GM18873 (cell line): ENCODE measurements at regions not wholly inside any gene's neighbourhood (a gene's known extent, or its start where the extent isn't known, plus 50 kb on each side); places are given as distances from the start of the nearest gene placed in this dataset.
A peak's percentile ranks its signal among the peaks of the same experiment; 100 is the strongest.
"Not testable (repeated sequence)": the region's sequence is repeated elsewhere in the genome, so short reads cannot be mapped to it uniquely, and the experiment has no call there.

Experiments used
- ATAC-seq: cut with Tn5 transposase; IDR thresholded peaks from one replicate; pipeline ENCODE4 v1.9.1; 2021; ENCODE audit warnings: mild to moderate bottlenecking, moderate library complexity, moderate number of reproducible peaks; ENCODE audit not compliant: unreplicated experiment, low FRiP score

DNA sequence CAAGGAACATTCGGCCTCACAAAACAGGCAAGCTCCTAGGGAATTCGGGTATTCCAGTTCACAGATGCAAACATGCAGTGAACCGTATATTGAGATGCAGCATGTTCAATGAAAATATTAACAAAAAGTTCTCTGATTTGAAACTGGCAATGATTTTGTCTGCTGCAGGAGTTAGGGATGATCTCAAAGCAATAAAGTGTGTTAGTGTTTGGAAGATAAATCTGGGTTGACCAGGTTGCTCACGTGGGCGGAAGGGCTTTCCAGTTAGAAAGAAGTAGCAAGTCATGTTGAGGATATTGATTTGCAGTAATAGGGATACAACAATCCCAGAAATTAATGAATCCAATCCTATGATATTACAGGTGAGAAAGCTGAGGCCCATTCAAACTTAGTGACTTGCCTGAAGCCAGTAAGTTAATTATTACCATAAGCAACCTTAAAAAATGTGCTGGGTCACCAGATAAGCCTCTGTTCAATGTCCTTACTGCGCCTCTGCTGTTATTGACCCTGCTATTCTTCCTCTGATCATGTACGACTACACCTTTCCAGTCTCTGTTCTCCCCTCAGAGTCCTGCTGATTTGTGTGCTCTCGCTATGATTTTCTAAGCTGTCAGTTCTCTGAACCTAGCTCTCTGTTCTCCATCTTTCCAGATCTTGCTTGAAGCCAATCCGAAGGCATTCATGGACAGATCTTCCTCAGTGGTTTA, 370.8 kb downstream of the DSEL start:
- ATAC-seq: no peak

DNA sequence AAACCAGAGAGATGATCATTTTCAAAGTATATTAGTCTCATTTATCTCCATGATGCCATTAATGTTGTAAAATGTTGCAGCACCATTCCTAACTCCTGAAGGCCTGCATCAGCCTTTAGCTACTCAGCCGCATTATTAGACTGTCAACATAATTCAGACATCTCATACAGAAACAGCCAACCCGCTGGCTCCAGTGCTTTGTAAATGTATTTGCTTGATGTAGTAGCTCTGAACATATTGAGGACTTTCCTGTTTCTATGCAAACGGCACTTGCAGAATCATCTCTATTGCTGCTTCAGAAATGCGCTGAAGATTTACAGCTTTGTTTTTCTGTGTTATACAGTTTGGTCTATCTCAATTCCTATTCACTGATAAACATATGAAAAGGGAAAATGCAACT, 372.2 kb downstream of the DSEL start:
- no peak for ATAC-seq

DNA sequence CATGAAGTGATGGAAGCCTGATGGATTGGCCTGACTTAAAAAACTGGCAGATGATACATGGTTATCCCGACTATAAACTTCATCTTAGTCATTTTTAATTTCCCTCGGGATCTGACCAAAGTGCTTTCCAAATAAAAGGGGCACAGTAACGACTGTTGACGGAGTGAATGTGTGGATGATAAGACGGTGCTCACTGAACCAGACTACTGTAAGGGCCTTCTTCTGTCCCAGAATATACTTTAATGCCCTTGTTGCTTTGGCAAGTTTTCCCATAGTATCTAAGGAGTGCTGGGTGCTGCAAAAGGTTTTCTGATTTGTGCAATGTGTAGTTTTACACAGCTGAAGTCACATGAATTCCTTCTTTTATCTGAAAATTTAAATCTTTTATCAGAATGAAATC, 373.5 kb downstream of the DSEL start:
- ATAC-seq: no peak

- ATAC-seq: no peak
Observed at GRCh38 chr18:67142604-67143003, 373.9 kb downstream of the DSEL start.

- ATAC-seq: no peak
Observed at GRCh38 chr18:67140495-67140894, 376.0 kb downstream of the DSEL start.

DNA sequence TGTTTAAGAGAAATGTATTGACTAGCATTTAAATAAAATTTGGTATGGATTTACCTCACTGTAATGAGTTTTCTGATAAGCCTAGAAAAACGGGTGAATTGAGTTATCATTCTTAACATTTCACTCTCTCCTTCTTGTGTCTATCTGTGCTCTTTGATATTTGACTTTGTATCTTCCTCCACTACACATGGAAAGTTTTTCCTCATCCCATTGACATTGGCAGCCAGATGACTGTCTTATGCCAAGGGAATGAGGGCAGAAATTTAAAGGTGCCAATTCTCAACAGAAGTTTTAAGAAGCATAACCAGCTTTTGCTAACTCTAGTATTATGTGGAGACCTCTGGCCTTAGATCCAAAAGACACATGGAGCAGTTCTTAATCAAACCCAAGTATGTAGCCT, 376.6 kb downstream of the DSEL start:
- no peak for ATAC-seq

DNA sequence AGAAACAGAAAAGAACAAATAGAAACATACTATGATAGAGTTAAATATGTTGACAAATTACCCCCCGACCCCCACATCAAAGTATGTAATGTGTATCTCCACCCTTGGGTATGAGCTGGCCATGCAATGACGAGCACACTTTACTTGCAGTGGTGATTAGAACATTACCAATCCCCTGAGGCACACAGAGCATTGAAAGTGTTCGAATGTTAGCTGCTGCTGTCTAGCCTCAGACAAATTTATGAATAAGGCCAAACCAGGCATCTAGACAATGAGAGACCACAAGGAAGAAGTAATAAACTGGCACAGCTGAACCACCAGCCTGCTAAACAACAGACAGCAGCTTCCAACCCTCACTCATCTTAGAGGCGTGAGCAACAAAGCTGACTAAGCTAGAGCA, 380.5 kb downstream of the DSEL start:
- no peak for ATAC-seq

- no peak for ATAC-seq
Observed at GRCh38 chr18:67134911-67135310, 381.6 kb downstream of the DSEL start.

DNA sequence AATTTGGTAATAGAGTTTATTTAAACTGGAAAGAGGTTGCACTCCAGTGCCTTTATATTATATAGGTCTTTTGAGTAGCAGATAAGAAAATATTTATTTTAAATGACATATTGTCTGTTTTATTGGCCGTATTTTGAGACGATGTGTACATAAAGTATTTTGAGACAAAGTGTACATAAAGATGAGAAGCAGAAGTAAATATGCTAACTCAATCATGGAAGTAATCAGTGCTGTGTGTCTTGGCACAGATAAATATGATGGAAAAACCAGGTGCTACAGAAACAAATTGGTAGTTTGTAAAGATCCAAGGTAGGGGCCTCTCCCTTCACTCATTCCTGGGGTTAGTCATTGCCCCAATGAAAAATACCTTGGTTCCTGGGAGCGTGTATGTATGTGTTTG, 382.9 kb downstream of the DSEL start:
- no peak for ATAC-seq

GRCh38 chr18:67132919-67133318, 383.6 kb downstream of the DSEL start:
- ATAC-seq: no peak

DNA sequence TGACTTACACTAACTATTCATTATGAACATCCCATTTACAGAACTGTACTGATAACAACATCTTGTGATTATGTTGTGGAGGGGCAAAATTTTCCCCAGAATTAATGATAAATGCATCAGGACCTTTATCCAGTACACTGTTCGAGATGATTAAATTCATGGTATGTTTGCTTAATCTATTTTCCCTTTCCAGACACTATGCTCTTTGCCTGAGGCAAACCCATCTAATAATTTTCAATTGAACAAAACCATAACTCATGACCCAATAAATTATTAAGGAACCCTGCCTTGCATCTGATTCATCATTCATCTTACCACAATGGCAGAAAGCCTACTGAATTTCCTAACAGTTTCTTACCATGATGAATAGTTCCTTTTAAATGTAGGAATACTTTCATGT, 385.0 kb downstream of the DSEL start:
- no peak for ATAC-seq

GRCh38 chr18:67126751-67127150, 389.8 kb downstream of the DSEL start:
- not testable (repeated sequence) for ATAC-seq

DNA sequence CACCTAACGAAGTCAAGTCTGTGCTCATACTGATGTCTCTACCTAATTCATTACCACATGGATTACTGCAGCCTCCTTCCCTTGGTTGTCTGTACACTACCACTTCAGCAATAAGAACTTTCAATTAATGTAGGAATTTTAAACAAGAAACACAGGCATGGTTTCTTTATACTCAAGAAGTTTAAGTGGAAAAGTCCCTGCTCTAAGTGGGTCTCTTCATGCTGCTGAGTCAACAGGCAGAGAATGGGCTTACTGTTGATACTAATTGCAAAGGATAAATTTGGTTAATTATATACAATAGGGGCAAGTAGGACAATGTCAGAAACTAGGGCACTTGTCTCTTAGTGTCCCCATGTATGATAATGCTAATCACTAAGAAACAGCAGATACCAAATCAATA, 392.6 kb downstream of the DSEL start:
- ATAC-seq: no peak

DNA sequence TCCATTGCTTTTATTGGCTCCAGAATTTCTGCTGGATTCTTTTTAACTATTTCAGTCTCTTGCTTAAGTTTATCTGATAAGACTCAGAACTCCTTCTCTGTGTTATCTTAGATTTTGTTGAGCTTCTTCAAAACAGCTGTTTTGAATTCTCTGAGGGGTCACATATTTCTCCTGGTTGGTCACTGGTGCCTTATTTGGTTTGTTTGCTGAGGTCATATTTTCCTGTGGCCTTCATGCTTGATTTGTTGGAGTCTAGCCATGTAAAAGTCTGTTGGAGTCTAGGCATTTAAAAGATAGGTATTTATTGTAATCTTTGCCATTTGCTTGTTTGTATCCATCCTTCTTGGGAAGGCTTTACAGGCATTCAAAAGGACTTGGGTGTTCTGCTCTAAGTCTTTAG, 398.7 kb downstream of the DSEL start:
- ATAC-seq: no peak

DNA sequence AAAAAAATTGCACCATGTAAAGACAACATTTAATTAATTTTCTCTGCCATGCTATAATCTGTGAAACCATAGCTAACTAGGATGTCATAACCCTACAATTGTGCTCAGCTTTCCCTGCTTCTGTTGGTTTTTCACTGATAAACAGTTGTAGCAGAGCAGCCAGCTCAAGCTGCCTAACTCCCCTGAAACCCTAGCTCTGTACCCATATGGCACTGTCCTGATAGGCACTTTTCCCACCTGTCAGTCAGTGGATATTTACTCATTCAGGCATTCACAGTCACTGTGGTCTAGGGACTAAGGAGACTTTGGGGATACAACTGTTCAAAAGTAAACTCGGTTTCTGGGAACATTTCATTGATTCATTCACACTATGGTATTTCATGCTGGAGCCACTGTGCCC, 407.0 kb downstream of the DSEL start:
- ATAC-seq: no peak

GRCh38 chr18:67108894-67109293, 407.6 kb downstream of the DSEL start:
- no peak for ATAC-seq

DNA sequence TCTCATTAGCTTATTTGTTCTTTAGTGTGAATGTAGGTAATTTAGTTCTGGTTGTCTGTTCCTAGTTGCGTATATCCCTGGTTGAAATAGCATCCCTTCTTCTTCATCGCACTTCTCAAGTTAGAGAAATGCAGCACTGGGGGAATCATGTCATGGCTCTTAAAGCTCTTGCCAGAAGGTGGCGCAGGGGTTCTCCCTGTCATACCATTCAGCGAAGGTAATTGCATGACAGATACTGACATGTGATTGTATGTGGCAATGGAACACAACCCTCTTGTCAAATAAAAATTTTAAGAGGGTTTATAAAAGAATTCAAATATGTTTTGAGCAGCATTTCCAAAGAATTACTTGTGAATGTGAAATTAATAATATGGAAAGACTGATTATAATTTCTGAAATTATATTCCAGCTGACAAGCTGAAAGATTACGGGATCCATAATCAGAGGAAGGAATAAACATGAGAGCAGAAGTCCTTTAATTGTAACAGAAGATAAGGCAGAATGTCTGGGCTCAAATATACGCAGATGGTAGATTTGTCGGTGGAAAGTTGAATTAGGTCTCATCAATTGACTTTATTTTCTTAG, 411.7 kb downstream of the DSEL start:
- peak; percentile 79 for ATAC-seq

DNA sequence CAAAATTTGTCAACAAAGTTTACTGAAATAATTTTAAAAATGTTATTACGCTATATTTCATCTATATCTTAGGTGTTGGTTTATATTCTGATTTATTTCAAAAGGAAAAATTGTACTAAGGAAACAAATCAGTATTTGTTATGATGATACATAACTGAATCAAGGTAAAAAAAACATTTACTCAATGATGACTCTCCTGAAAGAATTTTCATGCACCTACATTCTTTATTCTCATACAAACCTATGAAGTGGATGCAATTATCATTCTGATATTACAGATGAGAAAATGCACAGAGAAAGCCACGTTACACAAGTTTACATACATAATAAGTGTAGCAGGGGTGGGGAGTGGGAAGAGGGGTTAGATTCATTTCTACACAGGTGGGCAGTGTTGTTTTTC, 422.4 kb downstream of the DSEL start:
- no peak for ATAC-seq

- no peak for ATAC-seq
Observed at GRCh38 chr18:67092141-67092540, 424.4 kb downstream of the DSEL start.

DNA sequence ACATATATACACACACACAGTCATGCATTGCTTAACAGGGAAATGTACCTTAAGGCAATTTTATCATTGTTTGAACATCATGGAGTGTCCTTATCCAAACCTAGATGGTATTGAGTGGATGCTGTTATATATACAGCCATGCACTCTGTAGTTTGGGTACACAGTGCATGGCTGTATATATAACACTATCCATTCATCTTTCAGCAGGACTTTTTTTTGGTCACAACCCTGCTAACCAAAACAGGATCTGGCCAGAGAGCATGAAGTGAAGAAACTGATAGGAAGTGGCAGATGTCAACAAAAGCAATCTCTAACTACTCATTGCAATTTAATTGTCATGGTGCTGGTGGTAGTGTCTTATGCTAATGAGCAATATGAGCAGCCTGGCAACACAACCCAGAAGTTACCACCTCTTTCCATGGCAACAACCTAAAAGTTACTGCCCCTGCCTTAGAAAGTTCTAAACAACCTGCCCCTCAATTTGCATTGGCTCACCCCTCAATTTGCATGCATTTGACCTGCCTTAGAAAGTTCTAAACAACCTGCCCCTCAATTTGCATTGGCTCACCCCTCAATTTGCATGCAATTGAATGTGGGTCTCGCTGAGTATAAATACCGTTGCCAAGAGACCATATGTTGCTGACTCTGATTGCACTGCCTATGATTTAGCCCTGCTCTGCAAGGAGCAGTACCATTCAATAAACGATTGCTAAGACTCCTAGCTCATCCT, 434.9 kb downstream of the DSEL start:
- ATAC-seq: no peak

DNA sequence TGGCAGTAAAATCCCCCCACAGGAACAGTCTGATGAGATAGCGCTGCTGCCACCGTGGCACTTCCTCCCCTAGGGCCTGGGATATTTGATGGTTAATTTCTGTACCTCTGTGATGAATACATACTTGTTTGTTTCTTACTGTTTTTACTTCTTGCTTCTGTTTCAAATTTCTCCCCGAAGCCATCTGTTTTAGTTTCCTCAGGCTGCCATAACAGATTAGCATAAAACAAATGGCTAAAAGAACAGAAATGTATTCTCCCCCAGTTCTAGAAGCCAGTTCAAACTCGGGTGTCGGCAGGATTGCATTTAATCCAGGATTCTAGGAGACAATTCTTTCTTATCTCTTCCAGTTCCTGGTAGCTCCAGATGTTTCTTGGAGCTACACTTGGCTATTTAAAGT, 435.9 kb downstream of the DSEL start:
- no peak for ATAC-seq

GRCh38 chr18:67074309-67074708, 442.2 kb downstream of the DSEL start:
- ATAC-seq: no peak
